Activated CD4-positive, CD25-positive, alpha-beta regulatory T cell treated with anti-CD3 and anti-CD28 coated beads, Interleukin-2, amount 50 U/mL, for 24 hours (primary cell): ENCODE measurements at regions not wholly inside any gene's neighbourhood (a gene's known extent, or its start where the extent isn't known, plus 50 kb on each side); places are given as distances from the start of the nearest gene placed in this dataset.

Experiments used
- ATAC-seq, 2 donors: fragments of 150-1000 bp; cut with Tn5 transposase; one replicate each; pipeline ENCODE4 v1.10.0; 2021; ENCODE audit warnings: mild to moderate bottlenecking in 1 of 2, moderate library complexity in 1 of 2

- ATAC-seq, result no peak
Measured at GRCh38 chr18:10228326-10228725, 226.1 kb upstream of the APCDD1 start.

DNA sequence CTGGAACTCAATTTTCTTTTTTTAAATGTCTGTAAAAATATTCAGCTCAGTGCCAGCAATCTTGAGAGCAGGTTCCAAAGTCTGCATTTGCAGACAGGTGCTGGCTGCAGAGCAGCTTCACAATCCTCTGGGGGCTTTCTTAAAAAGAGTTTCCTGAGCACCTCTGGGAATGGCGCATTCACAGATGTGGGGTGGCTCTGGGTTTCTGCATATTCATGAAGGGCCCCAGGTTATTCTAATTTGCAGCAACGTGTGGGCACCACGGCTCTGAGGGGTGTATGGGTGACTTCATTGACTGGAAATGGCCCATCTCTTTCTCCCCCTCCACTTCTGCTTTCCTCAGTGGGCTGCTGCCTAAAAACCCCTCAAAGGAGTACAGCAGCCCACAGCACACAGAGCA, 225.0 kb upstream of the APCDD1 start:
- ATAC-seq, result no peak

- ATAC-seq, result no peak
Measured at GRCh38 chr18:10230072-10230471, 224.4 kb upstream of the APCDD1 start.

DNA sequence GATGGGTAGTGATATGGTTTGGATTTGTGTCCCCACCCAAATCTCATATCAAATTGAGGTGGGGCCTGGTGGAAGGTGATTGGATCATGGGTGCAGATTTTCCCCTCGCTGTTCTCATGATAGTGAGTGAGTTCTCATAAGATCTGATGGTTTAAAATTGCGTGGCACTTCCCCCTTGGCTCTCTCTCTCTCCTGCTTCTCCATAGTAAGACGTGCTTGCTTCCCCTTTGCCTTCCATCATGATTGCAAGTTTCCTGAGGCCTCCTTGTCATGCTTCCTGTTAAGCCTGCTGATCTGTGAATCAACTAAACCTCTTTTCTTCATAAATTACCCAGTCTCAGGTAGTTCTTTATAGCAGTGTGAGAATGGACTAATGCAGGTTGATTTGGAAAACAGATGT, 223.2 kb upstream of the APCDD1 start:
- ATAC-seq, result no peak

DNA sequence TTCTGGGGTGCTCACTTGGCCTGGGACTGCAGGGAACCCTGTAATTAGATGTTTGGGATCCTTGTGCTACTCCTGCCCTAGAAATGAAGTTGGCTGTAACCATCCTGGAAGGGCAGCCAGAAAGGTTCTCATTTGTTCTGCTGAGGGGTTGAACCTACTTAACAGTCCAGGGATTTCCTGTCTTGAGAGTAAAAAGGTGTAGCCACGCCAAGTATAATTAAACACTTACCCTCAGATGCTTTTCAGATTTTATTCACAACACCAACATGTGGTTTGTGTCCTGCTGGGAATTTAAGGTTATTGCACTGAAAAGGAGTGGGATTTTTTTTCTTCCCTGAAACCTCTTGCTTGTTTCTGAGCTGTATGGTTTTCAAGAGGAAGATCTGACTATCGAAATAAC, 222.4 kb upstream of the APCDD1 start:
- no peak for ATAC-seq

GRCh38 chr18:10233082-10233875, 221.2 kb upstream of the APCDD1 start:
- no peak for ATAC-seq

- ATAC-seq, result no peak
Measured at GRCh38 chr18:10234281-10234680, 220.2 kb upstream of the APCDD1 start.

- no peak for ATAC-seq
Measured at GRCh38 chr18:10234912-10235660, 219.3 kb upstream of the APCDD1 start.

GRCh38 chr18:10235661-10235952, 218.8 kb upstream of the APCDD1 start:
- no peak for ATAC-seq

GRCh38 chr18:10239103-10239502, 215.3 kb upstream of the APCDD1 start:
- no peak for ATAC-seq

DNA sequence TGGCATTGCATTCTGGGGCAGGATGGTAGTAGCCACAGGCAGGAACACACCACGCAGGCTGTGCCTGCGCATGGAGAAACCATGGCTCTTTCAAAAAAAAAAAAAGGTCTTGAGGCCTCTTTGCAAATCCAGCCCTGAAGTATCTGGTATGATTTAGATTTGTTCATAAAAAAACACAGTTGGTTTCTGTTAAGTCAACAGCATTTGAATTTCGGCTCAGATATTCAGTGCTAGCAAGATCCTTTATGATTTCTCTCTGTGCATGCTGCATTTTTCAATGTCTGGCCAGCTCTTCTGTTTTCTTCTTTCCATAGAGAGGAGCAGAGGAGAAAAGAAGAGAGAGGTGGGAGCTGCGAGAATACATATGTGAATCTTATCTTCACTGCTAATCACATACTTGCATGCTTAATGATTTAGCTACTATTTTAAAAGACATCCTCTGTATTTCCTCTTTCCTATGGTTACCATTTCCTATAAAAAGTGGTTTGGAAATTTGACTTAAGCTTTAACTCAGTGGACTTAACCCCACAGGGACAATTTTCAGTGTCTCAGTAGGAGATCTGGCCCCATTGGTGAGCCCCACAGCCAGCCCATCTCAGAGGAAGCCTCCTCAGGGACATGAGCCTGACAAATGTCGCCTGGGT, 214.3 kb upstream of the APCDD1 start:
- no peak for ATAC-seq

DNA sequence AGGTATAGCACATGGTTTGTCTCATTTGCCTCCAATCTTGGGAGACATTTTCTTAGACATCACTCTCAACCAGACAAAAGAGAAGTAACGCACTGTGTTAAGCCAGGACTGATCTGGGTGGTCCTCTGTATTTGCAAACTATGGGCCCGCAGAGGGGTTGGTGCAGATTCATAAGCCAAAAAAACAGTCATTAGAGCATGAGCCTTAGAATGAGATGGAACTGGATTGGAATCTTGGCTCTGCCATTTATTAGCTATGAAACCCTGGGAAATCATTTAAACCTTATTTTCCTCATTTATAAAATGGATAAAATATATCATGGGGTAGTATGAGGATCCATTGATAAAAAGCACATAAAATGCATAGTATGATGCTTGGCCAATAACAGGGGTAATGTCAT, 213.5 kb upstream of the APCDD1 start:
- ATAC-seq, result no peak

GRCh38 chr18:10241579-10241978, 212.9 kb upstream of the APCDD1 start:
- ATAC-seq, result no peak

- no peak for ATAC-seq
Measured at GRCh38 chr18:10242936-10243680, 211.3 kb upstream of the APCDD1 start.

GRCh38 chr18:10244341-10244740, 210.1 kb upstream of the APCDD1 start:
- ATAC-seq, result no peak

DNA sequence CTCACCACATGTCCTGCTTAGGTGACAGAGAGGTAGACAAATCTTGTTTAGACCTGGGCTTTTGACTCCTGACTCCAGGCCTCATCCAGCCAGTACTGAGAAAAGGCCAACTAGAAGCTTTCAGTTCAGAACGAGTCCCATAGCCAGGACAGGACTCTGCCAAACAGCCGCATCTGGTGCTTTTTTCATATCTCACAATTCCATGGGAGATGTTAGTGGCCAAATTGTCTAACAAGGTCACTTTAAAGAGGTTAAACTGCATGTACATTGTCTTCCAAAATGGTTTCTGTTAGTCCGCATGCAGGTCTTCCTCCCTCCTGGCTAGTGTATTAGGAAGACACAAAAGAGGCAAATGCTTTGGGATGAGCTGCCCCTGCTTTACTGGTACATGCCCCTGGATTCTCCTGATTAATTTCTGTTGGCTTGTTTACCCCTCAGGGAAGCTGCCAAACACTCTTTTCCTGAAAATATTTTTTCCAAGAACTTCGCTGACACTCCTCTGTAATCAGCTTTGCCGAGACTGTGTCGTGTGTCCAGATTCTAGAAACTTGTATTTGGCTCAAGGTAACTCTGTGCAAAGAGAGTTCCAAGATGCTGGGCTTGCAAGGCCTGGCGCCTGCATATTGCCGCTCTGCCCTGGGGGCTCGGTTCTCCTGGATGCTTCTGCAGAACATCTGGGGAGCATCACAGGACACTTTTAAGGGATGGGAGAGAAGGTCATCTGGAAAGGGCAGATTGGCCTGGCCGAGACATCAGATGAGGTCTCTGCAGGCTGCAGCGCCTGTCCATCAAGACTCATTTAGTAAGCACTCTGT, 209.2 kb upstream of the APCDD1 start:
- no peak for ATAC-seq

DNA sequence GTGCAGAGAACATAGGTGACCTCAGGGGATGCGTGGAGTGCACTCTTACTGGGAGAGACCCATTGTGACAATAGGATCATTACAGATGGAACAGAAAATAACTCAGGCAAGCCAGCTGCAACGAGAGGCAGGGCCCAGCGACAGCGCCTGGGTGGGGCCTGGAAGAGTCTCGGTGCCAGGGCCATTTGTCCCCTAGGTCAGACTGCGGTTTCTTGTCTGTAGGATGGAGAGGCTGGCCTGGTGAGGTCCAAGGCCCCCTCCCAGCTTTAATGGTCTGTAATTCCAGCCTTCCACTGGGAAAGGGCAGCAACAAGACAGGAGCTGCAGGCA, 208.6 kb upstream of the APCDD1 start:
- ATAC-seq, result no peak

- ATAC-seq, result no peak
Measured at GRCh38 chr18:10247021-10247741, 207.3 kb upstream of the APCDD1 start.

- ATAC-seq, result no peak
Measured at GRCh38 chr18:10247742-10248082, 206.7 kb upstream of the APCDD1 start.

GRCh38 chr18:10248738-10249137, 205.7 kb upstream of the APCDD1 start:
- ATAC-seq, result no peak

GRCh38 chr18:10249270-10249669, 205.2 kb upstream of the APCDD1 start:
- no peak for ATAC-seq

DNA sequence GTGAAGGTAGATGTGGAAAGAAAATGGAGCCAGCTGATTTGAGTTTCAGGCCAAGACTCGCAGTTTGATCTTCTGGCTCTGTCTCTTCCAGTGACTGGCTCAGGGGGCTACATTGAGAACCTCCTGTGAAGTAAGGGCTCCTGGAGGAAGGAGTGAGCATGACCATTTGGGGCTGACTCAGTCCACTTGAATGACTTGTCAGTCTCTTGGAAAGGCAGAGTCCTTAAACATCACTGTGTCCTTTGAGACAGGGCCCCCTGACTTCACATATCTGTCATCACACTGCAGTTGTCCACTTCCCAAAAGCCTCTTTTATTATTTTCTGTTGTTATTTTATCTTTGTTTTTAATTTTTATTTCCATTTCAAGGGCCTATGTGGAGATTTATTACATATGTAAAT, 204.6 kb upstream of the APCDD1 start:
- ATAC-seq, result no peak
